Fibroblast of lung (primary cell): ENCODE measurements at regions not wholly inside any gene's neighbourhood (a gene's known extent, or its start where the extent isn't known, plus 50 kb on each side); places are given as distances from the start of the nearest gene placed in this dataset.

Experiments used
- EZH2 ChIP-seq: IDR thresholded peaks from 2 replicates; pipeline ENCODE4 v1.5.1; 2012; ENCODE audit warnings: low read length, control low read depth, mild to moderate bottlenecking; ENCODE audit errors: missing control alignments
- TF ChIP-seq, protein P1 (sequence below), 2 donors: IDR thresholded peaks in 1 of 2; conservative IDR thresholded peaks in 1 of 2; 1 replicate in 1 of 2; 2 replicates in 1 of 2; pipeline ENCODE4 v1.5.1; 2011 to 2012; ENCODE audit warnings: low read length in 2 of 2, control low read depth in 1 of 2, inconsistent platforms in 1 of 2, low read depth in 1 of 2, mild to moderate bottlenecking in 1 of 2

DNA sequence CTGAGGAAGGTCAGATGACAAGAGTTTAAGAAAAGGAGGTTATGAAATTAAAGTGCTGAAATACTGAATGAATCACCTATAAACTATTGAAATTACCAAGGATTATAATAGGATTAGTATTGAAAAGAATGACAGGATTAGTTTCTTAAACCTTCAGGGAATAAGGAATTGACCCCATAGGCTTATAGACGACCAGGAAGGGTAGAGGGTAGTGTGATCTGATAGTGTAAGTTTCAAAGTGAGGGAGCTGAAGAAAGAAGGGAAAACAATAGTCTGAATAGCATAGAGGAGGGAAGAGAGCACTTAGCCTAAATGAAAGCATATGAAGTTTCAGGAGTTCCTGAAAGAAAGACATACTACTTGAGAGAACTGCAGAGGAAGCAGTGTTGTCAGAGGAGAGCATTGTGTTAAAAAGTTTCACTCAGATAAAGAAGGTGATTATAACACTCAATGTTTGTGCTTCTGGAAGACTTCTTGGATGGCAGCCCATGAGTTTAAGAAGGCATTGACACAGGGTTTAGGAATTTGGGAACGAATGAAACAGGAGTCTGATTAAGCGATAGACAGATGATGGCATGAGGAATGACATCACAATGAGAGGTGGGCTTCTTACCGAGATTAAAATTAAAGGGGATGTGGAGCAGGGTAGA, 557.9 kb upstream of the GRAMD2B start:
- no peak for TF ChIP-seq EZH2
- TF ChIP-seq, protein P1, sequence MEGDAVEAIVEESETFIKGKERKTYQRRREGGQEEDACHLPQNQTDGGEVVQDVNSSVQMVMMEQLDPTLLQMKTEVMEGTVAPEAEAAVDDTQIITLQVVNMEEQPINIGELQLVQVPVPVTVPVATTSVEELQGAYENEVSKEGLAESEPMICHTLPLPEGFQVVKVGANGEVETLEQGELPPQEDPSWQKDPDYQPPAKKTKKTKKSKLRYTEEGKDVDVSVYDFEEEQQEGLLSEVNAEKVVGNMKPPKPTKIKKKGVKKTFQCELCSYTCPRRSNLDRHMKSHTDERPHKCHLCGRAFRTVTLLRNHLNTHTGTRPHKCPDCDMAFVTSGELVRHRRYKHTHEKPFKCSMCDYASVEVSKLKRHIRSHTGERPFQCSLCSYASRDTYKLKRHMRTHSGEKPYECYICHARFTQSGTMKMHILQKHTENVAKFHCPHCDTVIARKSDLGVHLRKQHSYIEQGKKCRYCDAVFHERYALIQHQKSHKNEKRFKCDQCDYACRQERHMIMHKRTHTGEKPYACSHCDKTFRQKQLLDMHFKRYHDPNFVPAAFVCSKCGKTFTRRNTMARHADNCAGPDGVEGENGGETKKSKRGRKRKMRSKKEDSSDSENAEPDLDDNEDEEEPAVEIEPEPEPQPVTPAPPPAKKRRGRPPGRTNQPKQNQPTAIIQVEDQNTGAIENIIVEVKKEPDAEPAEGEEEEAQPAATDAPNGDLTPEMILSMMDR (conservative IDR thresholded peaks at IDR 0.05 in 1 of 2, IDR thresholded peaks at IDR 0.05 in 1 of 2; ENCODE audit: low read depth in 1 of 2, low read length in 2 of 2) = no peak
